GM18861 (cell line): ENCODE measurements at regions not wholly inside any gene's neighbourhood (a gene's known extent, or its start where the extent isn't known, plus 50 kb on each side); places are given as distances from the start of the nearest gene placed in this dataset.

Experiments used
- ATAC-seq: cut with Tn5 transposase; IDR thresholded peaks from one replicate; pipeline ENCODE4 v1.9.1; 2021; ENCODE audit not compliant: unreplicated experiment

GRCh38 chr7:136551618-136552017 is 316.8 kb upstream of the CHRM2 start:
- ATAC-seq: no peak

GRCh38 chr7:136549756-136550155 is 318.7 kb upstream of the CHRM2 start:
- ATAC-seq: no peak

GRCh38 chr7:136533732-136534131 is 334.7 kb upstream of the CHRM2 start:
- no peak for ATAC-seq

- no peak for ATAC-seq
Observed at GRCh38 chr7:136530831-136531230, 337.6 kb upstream of the CHRM2 start.

- ATAC-seq: no peak
Observed at GRCh38 chr7:136528329-136528728, 340.1 kb upstream of the CHRM2 start.

- ATAC-seq: no peak
Observed at GRCh38 chr7:136527554-136527953, 340.9 kb upstream of the CHRM2 start.

GRCh38 chr7:136526408-136527105 is 341.9 kb upstream of the CHRM2 start:
- ATAC-seq: no peak

- no peak for ATAC-seq
Observed at GRCh38 chr7:136523571-136523970, 344.9 kb upstream of the CHRM2 start.

- ATAC-seq: no peak
Observed at GRCh38 chr7:136517971-136518370, 350.5 kb upstream of the CHRM2 start.

- ATAC-seq: no peak
Observed at GRCh38 chr7:136514776-136515175, 353.7 kb upstream of the CHRM2 start.

GRCh38 chr7:136513744-136514143 is 354.7 kb upstream of the CHRM2 start:
- ATAC-seq: no peak

GRCh38 chr7:136509466-136509865 is 359.0 kb upstream of the CHRM2 start:
- no peak for ATAC-seq

- no peak for ATAC-seq
Observed at GRCh38 chr7:136502162-136502561, 366.3 kb upstream of the CHRM2 start.

GRCh38 chr7:136501151-136501550 is 367.3 kb upstream of the CHRM2 start:
- ATAC-seq: no peak

GRCh38 chr7:136496551-136496950 is 371.9 kb upstream of the CHRM2 start:
- no peak for ATAC-seq

GRCh38 chr7:136495081-136495480 is 373.4 kb upstream of the CHRM2 start:
- ATAC-seq: no peak

- ATAC-seq: no peak
Observed at GRCh38 chr7:136492366-136492765, 376.1 kb upstream of the CHRM2 start.

GRCh38 chr7:136489808-136490207 is 378.6 kb upstream of the CHRM2 start:
- no peak for ATAC-seq

GRCh38 chr7:136480901-136481300 is 387.6 kb upstream of the CHRM2 start:
- no peak for ATAC-seq

GRCh38 chr7:136479922-136480321 is 388.5 kb upstream of the CHRM2 start:
- ATAC-seq: no peak

- no peak for ATAC-seq
Observed at GRCh38 chr7:136470179-136470578, 398.3 kb upstream of the CHRM2 start.

GRCh38 chr7:136452949-136453348 is 415.5 kb upstream of the CHRM2 start:
- no peak for ATAC-seq

GRCh38 chr7:136446751-136447150 is 421.7 kb upstream of the CHRM2 start:
- ATAC-seq: no peak
